GM12864 (cell line): ENCODE measurements at regions not wholly inside any gene's neighbourhood (a gene's known extent, or its start where the extent isn't known, plus 50 kb on each side); places are given as distances from the start of the nearest gene placed in this dataset.

Experiments used
- DNase-seq: peaks from one replicate; pipeline ENCODE4 v3.0.0-alpha.2; 2011; ENCODE audit warnings: low read depth
- H3K4me3 ChIP-seq: 2 replicates; pipeline ENCODE4 v1.5.1; 2011; ENCODE audit warnings: mild to moderate bottlenecking, low read depth, low read length, control low read depth
- CTCF ChIP-seq: IDR thresholded peaks from 2 replicates; pipeline ENCODE4 v1.5.1; 2011; ENCODE audit warnings: low read depth, mild to moderate bottlenecking, moderate library complexity, low read length, control low read depth, inconsistent platforms; ENCODE audit errors: missing control alignments

- H3K4me3 ChIP-seq = no peak overlapping the region
- DNase-seq = no peak
- TF ChIP-seq CTCF = no peak
These were observed 411.5 kb downstream of the NFIB start for GRCh38 chr9:13902286-13903066.

GRCh38 chr9:13901176-13901575 is 412.8 kb downstream of the NFIB start:
- no peak for DNase-seq
- no peak for TF ChIP-seq CTCF
- no peak overlapping the region for H3K4me3 ChIP-seq

- no peak for TF ChIP-seq CTCF
- DNase-seq = no peak
- no peak overlapping the region for H3K4me3 ChIP-seq
These were observed 413.5 kb downstream of the NFIB start for GRCh38 chr9:13900449-13900848.

GRCh38 chr9:13899924-13900323 is 414.0 kb downstream of the NFIB start:
- TF ChIP-seq CTCF = no peak
- DNase-seq = no peak
- H3K4me3 ChIP-seq = no peak overlapping the region

GRCh38 chr9:13898957-13899356 is 415.0 kb downstream of the NFIB start:
- no peak for DNase-seq

GRCh38 chr9:13896922-13897835 is 416.8 kb downstream of the NFIB start:
- DNase-seq = no peak
- no peak for TF ChIP-seq CTCF
- no peak overlapping the region for H3K4me3 ChIP-seq

More at GRCh38 chr9:13898957-13899356, 415.0 kb downstream of the NFIB start:
- H3K4me3 ChIP-seq = no peak overlapping the region
- no peak for TF ChIP-seq CTCF
